ENCODE measurements at regions not wholly inside any gene's neighbourhood (a gene's known extent, or its start where the extent isn't known, plus 50 kb on each side); places are given as distances from the start of the nearest gene placed in this dataset.

GRCh38 chr4:144402176-144402575 lies 243.8 kb upstream of the HHIP start (continued):
- no peak for TF ChIP-seq CTCF (conservative IDR thresholded peaks at IDR 0.05; ENCODE audit: low read depth in 2 of 2)
- TF ChIP-seq EZH2phosphoT487 (IDR thresholded peaks at IDR 0.05; ENCODE audit: unreplicated experiment): no peak
- TF ChIP-seq ZNF114 (CRISPR knock-in tag; IDR thresholded peaks at IDR 0.05): no peak

- H3K36me3 Mint-ChIP-seq (ENCODE audit: low read depth): no peaks in the 10 kb centered on the region
- no peaks in the 10 kb centered on the region for H3K27me3 Mint-ChIP-seq (ENCODE audit: insufficient read depth, low read depth, poor library complexity)
- no peak overlapping the region for H3K27ac ChIP-seq (ENCODE audit: low read depth)
- TF ChIP-seq ETS1 (IDR thresholded peaks at IDR 0.05): no peak
- no peak for TF ChIP-seq POLR2AphosphoS5 (IDR thresholded peaks at IDR 0.05; ENCODE audit: low read depth)
- TF ChIP-seq ZNF114 (CRISPR knock-in tag; IDR thresholded peaks at IDR 0.05): no peak
- no peak for TF ChIP-seq CREB1 (CRISPR knock-in tag; IDR thresholded peaks at IDR 0.05; ENCODE audit: low read depth)
- no peak for TF ChIP-seq JUNB (IDR thresholded peaks at IDR 0.05; ENCODE audit: unreplicated experiment)
- no peak for TF ChIP-seq EZH2 (IDR thresholded peaks at IDR 0.05; ENCODE audit: low read depth, unreplicated experiment)
- TF ChIP-seq REST (IDR thresholded peaks at IDR 0.05; ENCODE audit: unreplicated experiment): no peak
- no peak for TF ChIP-seq ZNF331 (CRISPR knock-in tag; IDR thresholded peaks at IDR 0.05; ENCODE audit: low read depth)
- TF ChIP-seq NANOG (IDR thresholded peaks at IDR 0.05; ENCODE audit: borderline replicate concordance): no peak
- TF ChIP-seq CTCF (conservative IDR thresholded peaks at IDR 0.05; ENCODE audit: low read depth in 2 of 2): no peak
- TF ChIP-seq STAT1 (IDR thresholded peaks at IDR 0.05; ENCODE audit: unreplicated experiment): no peak
- TF ChIP-seq EZH2phosphoT487 (IDR thresholded peaks at IDR 0.05; ENCODE audit: unreplicated experiment): no peak
Observed at GRCh38 chr4:144402999-144403398, 243.0 kb upstream of the HHIP start.

More at GRCh38 chr4:144402999-144403398, 243.0 kb upstream of the HHIP start:
- no peaks in the 10 kb centered on the region for H4K20me1 ChIP-seq (replicated peaks; ENCODE audit: insufficient read depth)
- H3K9me2 ChIP-seq (ENCODE audit: insufficient read depth): peaks cover 6% of the 10 kb centered on the region; the same call in 1 of the 2 replicates
- no peaks in the 10 kb centered on the region for H3K4me1 ChIP-seq (ENCODE audit: insufficient read depth)
- H3K4me1 Mint-ChIP-seq: peaks cover 7% of the 10 kb centered on the region; the same call in 2 of the 3 replicates
- no peak for DNase-seq (ENCODE audit: low spot score)
- ATAC-seq: no peak
- H3K4me3 ChIP-seq: no peak overlapping the region
- no peak overlapping the region for H3K27ac Mint-ChIP-seq
- H3K27me3 ChIP-seq (ENCODE audit: insufficient read depth): no peaks in the 10 kb centered on the region
- H3K9me3 Mint-ChIP-seq: 0 out of 3 replicates have a peak, but pooled peaks cover 3% of the 10 kb centered on the region
- H3K4me2 ChIP-seq: no peak overlapping the region
- H3F3A ChIP-seq (replicated peaks; ENCODE audit: low read depth): no peaks in the 10 kb centered on the region
- no peak overlapping the region for H3K4me3 Mint-ChIP-seq
- H3K79me2 ChIP-seq (replicated peaks; ENCODE audit: insufficient read depth): no peaks in the 10 kb centered on the region
- no peaks in the 10 kb centered on the region for H3K36me3 ChIP-seq (ENCODE audit: insufficient read depth)
- H2AFZ ChIP-seq: no peak overlapping the region
